ENCODE measurements at regions not wholly inside any gene's neighbourhood (a gene's known extent, or its start where the extent isn't known, plus 50 kb on each side); places are given as distances from the start of the nearest gene placed in this dataset.

GRCh38 chr13:68439817-68440216 lies 1209.7 kb upstream of the PCDH9 start:
- WGBS (ENCODE audit: low lambda C conversion rate) = 31% methylated on average over 1 of the region's 1 CpG
- CTCF ChIA-PET = interaction anchor here (0.6 to 0.9 kb wide), 2 partner anchors 14 to 226 kb away, joined by 3 read pairs; no protein-coding TSS in a partner anchor
- no peak overlapping the region for H3K9ac ChIP-seq

More at GRCh38 chr13:68439817-68440216, 1209.7 kb upstream of the PCDH9 start:
- DNase-seq = no peak
- H3K27ac ChIP-seq (ENCODE audit: low read depth in 2 of 2, low read length in 1 of 2) = no peak overlapping the region
- no peak overlapping the region for H3K4me2 ChIP-seq
- no peaks in the 10 kb centered on the region for H3K27me3 ChIP-seq (ENCODE audit: insufficient read depth)
- H3K79me2 ChIP-seq (ENCODE audit: insufficient read depth) = no peaks in the 10 kb centered on the region
- H3K36me3 ChIP-seq (replicated peaks in 1 of 2; ENCODE audit: control insufficient read depth in 1 of 2, insufficient read depth in 2 of 2, low read length in 1 of 2) = no peaks in the 10 kb centered on the region
- no peaks in the 10 kb centered on the region for H3K9me3 ChIP-seq
- no peak overlapping the region for H3K4me3 ChIP-seq (ENCODE audit: low read depth in 2 of 2, low read length in 1 of 2)
- POLR2A ChIA-PET = no interaction called here
- no peak overlapping the region for H2AFZ ChIP-seq (ENCODE audit: low read depth)
- no peaks in the 10 kb centered on the region; the same call in 1 of the 2 replicates for H3K9me2 ChIP-seq
- TF ChIP-seq FOXJ3 (CRISPR knock-in tag; IDR thresholded peaks at IDR 0.05) (no peak), NFIC (IDR thresholded peaks at IDR 0.05; ENCODE audit: borderline replicate concordance) (peak; percentile 34; the same call in 1 of the 2 replicates), GABPA (IDR thresholded peaks at IDR 0.05; ENCODE audit: low read depth) (no peak), MEF2A (IDR thresholded peaks at IDR 0.05; ENCODE audit: borderline replicate concordance, low read depth) (no peak), FOSL2 (IDR thresholded peaks at IDR 0.05; ENCODE audit: borderline replicate concordance, low read depth) (peak; percentile 62; the same call in 1 of the 2 replicates), RFX5 (IDR thresholded peaks at IDR 0.05; ENCODE audit: low read length) (no peak), MXI1 (IDR thresholded peaks at IDR 0.05; ENCODE audit: low read depth, low read length) (no peak), USF1 (IDR thresholded peaks at IDR 0.05; ENCODE audit: borderline replicate concordance, low read depth) (no peak), JUND (IDR thresholded peaks at IDR 0.05) (peak; percentile 51), PBX3 (IDR thresholded peaks at IDR 0.05) (no peak), MAX (IDR thresholded peaks at IDR 0.05; ENCODE audit: low read depth) (no peak), TAF1 (IDR thresholded peaks at IDR 0.05; ENCODE audit: borderline replicate concordance, low read depth, low read length) (no peak), NRF1 (IDR thresholded peaks at IDR 0.05; ENCODE audit: low read depth, low read length) (no peak), YY1 (IDR thresholded peaks at IDR 0.05; ENCODE audit: low read depth) (no peak), ZBTB33 (IDR thresholded peaks at IDR 0.05; ENCODE audit: borderline replicate concordance, low read depth) (no peak), FOXM1 (IDR thresholded peaks at IDR 0.05; ENCODE audit: low read depth) (no peak), TCF12 (IDR thresholded peaks at IDR 0.05) (peak; percentile 38; the same call in 1 of the 2 replicates), POLR2AphosphoS5 (IDR thresholded peaks at IDR 0.05; ENCODE audit: low read depth, low read length) (no peak), SMC3 (IDR thresholded peaks at IDR 0.05; ENCODE audit: low read depth, low read length) (no peak)
- H3F3A ChIP-seq (replicated peaks; ENCODE audit: insufficient read depth) = no peaks in the 10 kb centered on the region
- no peaks in the 10 kb centered on the region for H4K20me1 ChIP-seq (ENCODE audit: insufficient read depth)
- H3K4me1 ChIP-seq (ENCODE audit: control insufficient read depth in 1 of 2, insufficient read depth in 2 of 2, low read depth in 1 of 2, low read length in 1 of 2) = no peaks in the 10 kb centered on the region

Measured in SK-N-SH (cell line).